Choroid plexus epithelial cell (primary cell): ENCODE measurements at regions not wholly inside any gene's neighbourhood (a gene's known extent, or its start where the extent isn't known, plus 50 kb on each side); places are given as distances from the start of the nearest gene placed in this dataset.

Experiments
- DNase-seq: peaks from one replicate; pipeline ENCODE4 v3.0.0-alpha.2; 2010; ENCODE audit warnings: low read depth
- H3K4me3 ChIP-seq: 2 replicates; pipeline ENCODE4 v1.5.1; 2011; ENCODE audit warnings: low read depth, mild to moderate bottlenecking, control low read depth, low read length, moderate library complexity
- TF ChIP-seq, protein P1 (sequence below): conservative IDR thresholded peaks from 2 replicates; pipeline ENCODE4 v1.5.1; 2011; ENCODE audit warnings: low read depth, mild to moderate bottlenecking, control low read depth, inconsistent platforms, low read length, moderate library complexity

DNA sequence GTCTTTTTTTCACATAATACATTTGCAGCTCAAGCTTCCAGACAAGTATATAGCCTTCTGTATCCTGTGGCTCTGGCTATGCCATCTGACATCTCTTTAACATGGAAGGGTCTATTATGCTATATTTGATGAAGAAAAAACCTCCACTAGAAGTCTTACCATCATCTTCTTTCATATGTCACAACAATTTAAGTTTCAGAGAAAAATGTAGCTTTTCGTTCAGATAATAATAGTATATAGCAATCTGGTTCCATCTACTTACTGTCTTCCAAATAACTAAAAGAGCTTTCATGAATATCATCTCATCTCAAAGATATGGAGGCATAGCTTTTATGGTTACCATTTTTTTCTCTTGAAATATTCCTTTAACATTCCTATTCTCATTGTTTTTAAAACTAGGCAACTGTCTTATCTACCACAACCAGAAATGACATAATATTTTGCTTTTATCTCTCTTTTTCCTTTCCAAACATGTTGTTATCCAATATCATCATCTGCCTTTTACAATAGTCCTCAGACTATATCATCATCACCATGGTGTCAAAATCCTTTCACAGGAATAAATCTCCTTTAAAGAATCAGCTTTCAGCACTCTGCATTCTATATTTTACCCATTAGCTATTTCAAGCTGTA is 1005.1 kb downstream of the PDHA2 start:
- no peak for DNase-seq
- TF ChIP-seq, protein P1, sequence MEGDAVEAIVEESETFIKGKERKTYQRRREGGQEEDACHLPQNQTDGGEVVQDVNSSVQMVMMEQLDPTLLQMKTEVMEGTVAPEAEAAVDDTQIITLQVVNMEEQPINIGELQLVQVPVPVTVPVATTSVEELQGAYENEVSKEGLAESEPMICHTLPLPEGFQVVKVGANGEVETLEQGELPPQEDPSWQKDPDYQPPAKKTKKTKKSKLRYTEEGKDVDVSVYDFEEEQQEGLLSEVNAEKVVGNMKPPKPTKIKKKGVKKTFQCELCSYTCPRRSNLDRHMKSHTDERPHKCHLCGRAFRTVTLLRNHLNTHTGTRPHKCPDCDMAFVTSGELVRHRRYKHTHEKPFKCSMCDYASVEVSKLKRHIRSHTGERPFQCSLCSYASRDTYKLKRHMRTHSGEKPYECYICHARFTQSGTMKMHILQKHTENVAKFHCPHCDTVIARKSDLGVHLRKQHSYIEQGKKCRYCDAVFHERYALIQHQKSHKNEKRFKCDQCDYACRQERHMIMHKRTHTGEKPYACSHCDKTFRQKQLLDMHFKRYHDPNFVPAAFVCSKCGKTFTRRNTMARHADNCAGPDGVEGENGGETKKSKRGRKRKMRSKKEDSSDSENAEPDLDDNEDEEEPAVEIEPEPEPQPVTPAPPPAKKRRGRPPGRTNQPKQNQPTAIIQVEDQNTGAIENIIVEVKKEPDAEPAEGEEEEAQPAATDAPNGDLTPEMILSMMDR = no peak
- H3K4me3 ChIP-seq = no peak overlapping the region

DNA sequence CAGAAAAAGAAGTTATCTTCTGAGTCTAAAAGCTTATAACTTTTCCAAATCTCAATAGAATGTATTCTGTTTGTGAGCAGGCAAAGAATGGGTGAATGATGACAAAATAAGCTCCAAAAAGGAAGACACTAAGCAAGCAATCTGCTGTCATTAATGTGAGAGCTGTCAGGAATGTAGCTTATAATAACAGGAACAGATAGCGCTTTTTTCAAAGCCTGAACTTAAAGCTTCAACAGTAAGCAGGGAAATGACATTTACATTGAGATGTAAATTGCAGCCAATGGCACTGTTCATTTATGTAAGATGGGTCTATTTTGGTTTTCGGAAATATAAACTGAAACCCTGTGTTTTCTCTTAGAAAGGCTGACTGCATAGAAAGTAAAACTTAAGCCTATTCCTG is 1005.9 kb downstream of the PDHA2 start:
- TF ChIP-seq, protein P1 = no peak
- no peak for DNase-seq
- H3K4me3 ChIP-seq = no peak overlapping the region

DNA sequence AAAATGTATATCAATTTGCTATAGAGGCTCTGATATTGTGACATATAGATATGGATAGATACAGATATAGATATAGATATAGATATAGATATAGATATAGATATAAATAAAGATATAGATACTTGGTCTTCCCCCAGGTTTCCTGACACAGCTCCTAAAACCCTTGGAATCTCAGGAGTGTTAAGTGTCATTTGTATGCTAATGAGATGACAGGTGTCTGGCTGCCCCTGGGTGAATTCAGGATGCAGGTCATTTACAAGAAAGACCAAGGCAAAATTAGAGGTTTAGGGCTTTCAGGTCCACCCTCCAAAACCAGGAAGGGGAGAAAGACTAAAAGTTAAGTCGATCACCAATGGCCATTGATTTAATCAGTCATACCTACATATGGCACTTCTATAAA is 1034.8 kb downstream of the PDHA2 start:
- TF ChIP-seq, protein P1 = no peak
- DNase-seq = no peak
- H3K4me3 ChIP-seq = no peak overlapping the region

DNA sequence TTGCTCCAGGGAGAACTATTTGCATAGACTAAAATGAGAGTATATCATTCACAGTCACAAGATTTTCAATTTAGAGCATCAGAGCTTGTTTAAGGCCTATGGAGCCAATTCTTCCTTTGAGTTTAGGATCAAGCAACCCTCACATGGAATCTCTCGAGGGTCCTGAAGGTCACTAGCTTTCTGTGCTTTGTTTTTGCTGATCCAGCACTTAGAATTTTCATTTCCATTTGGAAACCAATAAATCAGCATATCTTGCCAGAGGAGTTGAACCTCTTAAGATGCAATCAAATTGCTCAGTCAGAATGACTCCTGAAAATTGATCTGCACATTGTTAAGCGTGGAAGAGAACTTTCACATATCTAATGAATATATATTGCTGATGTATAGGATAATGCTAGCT is 1039.6 kb downstream of the PDHA2 start:
- TF ChIP-seq, protein P1 = no peak
- H3K4me3 ChIP-seq = no peak overlapping the region
- DNase-seq = no peak

DNA sequence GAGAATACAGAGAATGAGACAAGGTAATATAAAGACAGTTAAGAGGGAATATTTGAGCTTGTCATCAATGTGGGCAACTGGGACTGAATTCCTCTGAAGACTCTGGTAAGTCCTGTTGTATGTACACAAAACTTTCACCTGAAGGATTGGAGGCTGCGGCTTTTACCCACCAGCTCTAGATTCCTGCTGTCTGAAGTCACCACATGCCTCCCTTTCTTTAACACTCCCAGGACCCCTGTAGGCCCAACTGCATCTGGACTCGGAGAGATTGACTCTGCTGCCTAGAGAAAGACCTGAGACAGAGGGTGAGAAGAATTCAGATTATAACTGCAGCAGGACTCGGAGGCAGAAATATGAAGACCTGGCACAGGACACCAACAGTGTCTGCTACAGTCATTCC is 1048.0 kb downstream of the PDHA2 start:
- DNase-seq = no peak
- TF ChIP-seq, protein P1 = no peak
- H3K4me3 ChIP-seq = no peak overlapping the region

DNA sequence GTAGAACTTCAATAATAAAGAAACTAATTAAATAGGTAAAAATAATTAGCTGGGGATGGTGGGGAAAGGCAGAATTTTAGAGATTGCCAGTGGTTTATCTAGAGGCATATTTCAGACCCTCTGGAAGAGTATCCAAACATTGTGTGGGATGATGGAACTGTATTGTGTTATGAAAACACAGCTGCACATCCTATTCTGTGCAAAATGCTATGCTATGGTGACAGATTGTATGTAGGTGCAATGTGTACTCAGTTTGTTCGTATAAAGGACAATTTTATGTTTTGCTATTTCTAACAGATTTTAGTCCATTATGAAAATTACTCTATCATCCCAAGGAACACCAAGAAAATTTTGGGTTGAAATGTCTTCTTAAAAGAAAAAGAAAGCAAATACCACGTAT is 1054.7 kb downstream of the PDHA2 start:
- no peak overlapping the region for H3K4me3 ChIP-seq
- no peak for DNase-seq
- TF ChIP-seq, protein P1 = no peak

DNA sequence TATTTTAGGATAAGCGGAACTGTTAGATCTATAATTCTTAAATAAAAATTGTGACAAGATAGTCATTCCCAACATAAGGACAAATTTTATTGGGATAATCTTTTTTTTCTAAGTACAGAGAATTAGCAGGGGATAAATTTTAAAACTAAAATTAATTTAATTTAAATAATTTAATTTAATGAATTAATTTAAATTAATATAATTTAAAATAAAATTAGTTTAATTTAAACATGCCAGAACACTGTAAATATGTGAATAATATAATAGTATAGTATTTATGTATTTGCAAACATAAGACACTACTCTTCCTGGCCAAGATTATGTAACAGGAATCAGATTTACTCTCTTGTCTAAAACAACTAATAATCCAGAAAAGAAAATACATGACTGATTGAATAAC is 1055.9 kb downstream of the PDHA2 start:
- DNase-seq = no peak
- no peak overlapping the region for H3K4me3 ChIP-seq
- TF ChIP-seq, protein P1 = no peak
